Pancreas (tissue), 10 donors: ENCODE measurements at regions not wholly inside any gene's neighbourhood (a gene's known extent, or its start where the extent isn't known, plus 50 kb on each side); places are given as distances from the start of the nearest gene placed in this dataset.

Experiments used
- ATAC-seq, 4 donors: fragments of 200-7000 bp; cut with Tn5 transposase; one replicate each; pipeline versions ENCODE4 v1.8.0 to v1.9.1; 2020; ENCODE audit warnings: mild to moderate bottlenecking in 4 of 4, moderate library complexity in 4 of 4
- DNase-seq, 6 donors: peaks; one replicate each; pipeline ENCODE4 v3.0.0-alpha.2; 2020
- FAIRE-seq: peaks from 2 replicates; lab custom pipeline; 2012; peaks lifted over from hg19 to GRCh38; lab: Jason Lieb, UNC
- H3K27ac ChIP-seq, 4 donors: fragments of 200-600 bp; sonication (generic); 1 replicate in 3 of 4; 2 replicates in 1 of 4; pipeline versions ENCODE4 v1.5.0 to v1.8.0; 2020
- H3K27me3 ChIP-seq, 4 donors: fragments of 200-600 bp; one replicate each; pipeline ENCODE4 v1.8.0; 2021
- H3K36me3 ChIP-seq, 3 donors: fragments of 200-600 bp; sonication (generic) in 1 of 3; one replicate each; pipeline versions ENCODE4 v1.5.0 to v1.8.0; 2020 to 2021
- H3K4me1 ChIP-seq, 3 donors: fragments of 200-600 bp; one replicate each; pipeline ENCODE4 v1.8.0; 2021
- H3K4me3 ChIP-seq, 4 donors: fragments of 200-600 bp; sonication (generic) in 2 of 4; one replicate each; pipeline versions ENCODE4 v1.5.0 to v1.8.0; 2020 to 2021
- H3K9me3 ChIP-seq, 4 donors: fragments of 200-600 bp; one replicate each; pipeline ENCODE4 v1.8.0; 2021
- CTCF ChIP-seq, 4 donors: fragments of 200-600 bp; sonication (generic) in 3 of 4; IDR thresholded peaks; one replicate each; pipeline versions ENCODE4 v1.5.0 to v1.8.0; 2021; ENCODE audit warnings: antibody characterized with exemption in 4 of 4
- WGBS, 2 donors: extraction: QIAGEN DNeasy Blood & Tissue Kit; methylation state at CpG; one replicate each; pipeline ENCODE4 v1.1.7; 2013; 5-methylcytosine and 5-hydroxymethylcytosine counted together
- intact Hi-C, 3 donors: fragments of 100-400 bp; cut with DNase I; formaldehyde crosslinking; loops; one replicate each; pipeline versions ENCODE4 v1.11.1 to v1.14.2; 2022
- donor health status: healthy with polysubstance abuse.
- donor health status: DM: no; HTN: no; CAD: no; lungs with moderate emphysema.
- donor health status: DM: no; HTN: no; CAD: no.
- donor health status: control.
- donor health status: control.
- donor health status: Bipolar disorder and iron deficiency.
- donor health status: DM: yes; HTN: yes; CAD: no.
- donor health status: DM: no; HTN: no; CAD: no.
- donor health status: DM: no; HTN: no; CAD: no.
- donor health status: DM: yes; HTN: yes; CAD: no.

- H3K27me3 ChIP-seq = no peaks in the 10 kb centered on the region
- H3K4me3 ChIP-seq = no peak overlapping the region
- TF ChIP-seq CTCF (IDR thresholded peaks at IDR 0.05) = no peak
- H3K4me1 ChIP-seq = no peaks in the 10 kb centered on the region
- no peaks in the 10 kb centered on the region for H3K36me3 ChIP-seq
- ATAC-seq (no peak), DNase-seq (no peak), FAIRE-seq (no peak)
- intact Hi-C loops = no loop called here
- no peak overlapping the region for H3K27ac ChIP-seq
- H3K9me3 ChIP-seq = no peaks in the 10 kb centered on the region
- WGBS, 2 donors = 32 to 38% methylated on average over 1 of the region's 1 CpG
Observed at GRCh38 chr10:57482259-57482658, 785.4 kb downstream of the IPMK start.

GRCh38 chr10:57472823-57473619, 794.7 kb downstream of the IPMK start:
- no peaks in the 10 kb centered on the region for H3K27me3 ChIP-seq
- no peaks in the 10 kb centered on the region for H3K36me3 ChIP-seq
- intact Hi-C loops = no loop called here
- FAIRE-seq (no peak), ATAC-seq (no peak), DNase-seq (no peak)
- 62 to 66% methylated on average over 2 of the region's 2 CpGs for WGBS, 2 donors
- no peak overlapping the region for H3K27ac ChIP-seq
- H3K9me3 ChIP-seq = no peaks in the 10 kb centered on the region
- no peaks in the 10 kb centered on the region for H3K4me1 ChIP-seq
- H3K4me3 ChIP-seq = no peak overlapping the region
- no peak for TF ChIP-seq CTCF (IDR thresholded peaks at IDR 0.05)

GRCh38 chr10:57468894-57469432, 798.7 kb downstream of the IPMK start:
- H3K27me3 ChIP-seq = no peaks in the 10 kb centered on the region
- no peak for TF ChIP-seq CTCF (IDR thresholded peaks at IDR 0.05)
- no peaks in the 10 kb centered on the region for H3K4me1 ChIP-seq
- no peak overlapping the region for H3K4me3 ChIP-seq
- DNase-seq = no peak
- H3K36me3 ChIP-seq = no peaks in the 10 kb centered on the region
- no peak for FAIRE-seq
- no peak for ATAC-seq
- WGBS, 2 donors = 44 to 45% methylated on average over 4 of the region's 4 CpGs
- intact Hi-C loops = no loop called here
- no peak overlapping the region for H3K27ac ChIP-seq
- H3K9me3 ChIP-seq = no peaks in the 10 kb centered on the region

GRCh38 chr10:57465155-57465554, 802.5 kb downstream of the IPMK start:
- no peak for ATAC-seq
- Histone ChIP-seq H3K36me3 (no peaks in the 10 kb centered on the region), H3K27me3 (no peaks in the 10 kb centered on the region), H3K4me1 (no peaks in the 10 kb centered on the region), H3K27ac (no peak overlapping the region), H3K4me3 (no peak overlapping the region), H3K9me3 (no peaks in the 10 kb centered on the region)
- no peak for DNase-seq
- FAIRE-seq = no peak
- 62 to 65% methylated on average over 2 of the region's 2 CpGs for WGBS, 2 donors
- no peak for TF ChIP-seq CTCF (IDR thresholded peaks at IDR 0.05)
- intact Hi-C loops = no loop called here

- Histone ChIP-seq H3K4me3 (no peak overlapping the region), H3K27ac (no peak overlapping the region), H3K4me1 (no peaks in the 10 kb centered on the region), H3K36me3 (no peaks in the 10 kb centered on the region), H3K9me3 (no peaks in the 10 kb centered on the region), H3K27me3 (no peaks in the 10 kb centered on the region)
- TF ChIP-seq CTCF (IDR thresholded peaks at IDR 0.05) = no peak
- intact Hi-C loops = no loop called here
- DNase-seq (no peak), FAIRE-seq (no peak), ATAC-seq (no peak)
- 35 to 50% methylated on average over 1 of the region's 1 CpG for WGBS, 2 donors
Observed at GRCh38 chr10:57460540-57460939, 807.2 kb downstream of the IPMK start.
